A673 (cell line): ENCODE measurements at regions not wholly inside any gene's neighbourhood (a gene's known extent, or its start where the extent isn't known, plus 50 kb on each side); places are given as distances from the start of the nearest gene placed in this dataset.

ENCODE experiments used
- EZH2 ChIP-seq: fragments of 200-600 bp; sonication (generic); IDR thresholded peaks from 2 replicates; pipeline ENCODE4 v1.6.1; 2017; ENCODE audit warnings: borderline replicate concordance, low read depth, mild to moderate bottlenecking, mixed read lengths, antibody characterized with exemption, low read length; ENCODE audit not compliant: poor library complexity, severe bottlenecking
- TF ChIP-seq, protein P1 (sequence below): fragments of 300-800, 200-600 bp; sonication (generic); conservative IDR thresholded peaks from 2 replicates; pipeline ENCODE4 v1.5.1; 2017; ENCODE audit warnings: low read depth, mild to moderate bottlenecking, antibody characterized with exemption, low read length, moderate library complexity, mixed read lengths

- TF ChIP-seq, protein P1, sequence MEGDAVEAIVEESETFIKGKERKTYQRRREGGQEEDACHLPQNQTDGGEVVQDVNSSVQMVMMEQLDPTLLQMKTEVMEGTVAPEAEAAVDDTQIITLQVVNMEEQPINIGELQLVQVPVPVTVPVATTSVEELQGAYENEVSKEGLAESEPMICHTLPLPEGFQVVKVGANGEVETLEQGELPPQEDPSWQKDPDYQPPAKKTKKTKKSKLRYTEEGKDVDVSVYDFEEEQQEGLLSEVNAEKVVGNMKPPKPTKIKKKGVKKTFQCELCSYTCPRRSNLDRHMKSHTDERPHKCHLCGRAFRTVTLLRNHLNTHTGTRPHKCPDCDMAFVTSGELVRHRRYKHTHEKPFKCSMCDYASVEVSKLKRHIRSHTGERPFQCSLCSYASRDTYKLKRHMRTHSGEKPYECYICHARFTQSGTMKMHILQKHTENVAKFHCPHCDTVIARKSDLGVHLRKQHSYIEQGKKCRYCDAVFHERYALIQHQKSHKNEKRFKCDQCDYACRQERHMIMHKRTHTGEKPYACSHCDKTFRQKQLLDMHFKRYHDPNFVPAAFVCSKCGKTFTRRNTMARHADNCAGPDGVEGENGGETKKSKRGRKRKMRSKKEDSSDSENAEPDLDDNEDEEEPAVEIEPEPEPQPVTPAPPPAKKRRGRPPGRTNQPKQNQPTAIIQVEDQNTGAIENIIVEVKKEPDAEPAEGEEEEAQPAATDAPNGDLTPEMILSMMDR, result no peak
- TF ChIP-seq EZH2, result no peak
Measured at GRCh38 chr1:189374816-189375215, 1102.8 kb downstream of the BRINP3 start.
